ENCODE measurements at regions not wholly inside any gene's neighbourhood (a gene's known extent, or its start where the extent isn't known, plus 50 kb on each side); places are given as distances from the start of the nearest gene placed in this dataset.

DNA sequence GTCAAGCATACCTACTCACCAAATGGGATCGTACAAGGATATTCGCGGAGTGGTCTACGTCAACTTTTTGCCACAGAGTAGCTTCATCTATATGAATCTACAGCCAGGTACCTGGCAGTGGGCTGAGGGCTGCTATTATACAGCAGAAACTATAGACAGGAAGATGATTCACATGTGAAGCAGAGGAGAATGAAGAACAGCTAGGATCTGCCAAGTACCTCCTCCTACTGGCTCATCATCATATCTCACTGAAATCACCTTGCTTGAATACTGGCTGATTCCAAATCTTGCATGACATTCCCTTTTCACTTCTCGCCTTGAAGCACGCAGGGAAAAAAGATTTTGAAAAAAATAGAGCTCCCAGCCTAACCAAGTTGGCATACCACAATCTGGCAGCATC is 488.7 kb upstream of the NRSN1 start:
- Histone ChIP-seq H4K20me1 (ENCODE audit: control insufficient read depth, insufficient read depth, insufficient read length) (no peaks in the 10 kb centered on the region), H3K27me3 (ENCODE audit: insufficient read depth, low read length) (no peaks in the 10 kb centered on the region), H2BK15ac (ENCODE audit: low read depth, low read length) (no peak overlapping the region), H3K79me1 (ENCODE audit: insufficient read depth, low read depth, low read length, poor library complexity, severe bottlenecking) (no peaks in the 10 kb centered on the region), H3K27ac (ENCODE audit: insufficient read length, low read depth, low read length) (no peak overlapping the region), H4K8ac (replicated peaks; ENCODE audit: insufficient read length, low read depth, low read length) (no peak overlapping the region), H3K79me2 (ENCODE audit: insufficient read depth, low read length) (no peaks in the 10 kb centered on the region), H2BK20ac (ENCODE audit: low read depth, low read length, poor library complexity, severe bottlenecking) (no peak overlapping the region), H3K4me1 (ENCODE audit: insufficient read depth, low read length) (no peaks in the 10 kb centered on the region), H3K56ac (ENCODE audit: insufficient read length, low read depth, low read length) (no peak overlapping the region), H3K18ac (ENCODE audit: insufficient read length, low read depth, low read length) (no peak overlapping the region), H4K5ac (ENCODE audit: insufficient read length, low read depth, low read length) (no peak overlapping the region), H2BK120ac (ENCODE audit: low read depth, low read length, poor library complexity, severe bottlenecking) (no peak overlapping the region), H3K23me2 (ENCODE audit: insufficient read length, low read depth, low read length, poor library complexity, severe bottlenecking) (no peaks in the 10 kb centered on the region), H2BK12ac (ENCODE audit: insufficient read length, low read depth, low read length) (no peak overlapping the region), H4K91ac (ENCODE audit: insufficient read length, low read depth, low read length) (no peak overlapping the region), H2AK5ac (ENCODE audit: insufficient read length, low read length) (no peak overlapping the region), H2BK5ac (ENCODE audit: insufficient read length, low read length) (no peak overlapping the region), H3K23ac (ENCODE audit: insufficient read length, low read depth, low read length) (no peak overlapping the region), H2AFZ (ENCODE audit: low read length) (no peak overlapping the region), H3T11ph (ENCODE audit: low read length) (no peak overlapping the region), H3K9me3 (ENCODE audit: control insufficient read depth, low read depth, low read length) (no peaks in the 10 kb centered on the region), H3K4ac (ENCODE audit: low read depth, low read length) (no peak overlapping the region), H3K9ac (ENCODE audit: extremely low read depth, insufficient read length, low read length) (no peak overlapping the region), H3K4me2 (ENCODE audit: insufficient read depth, insufficient read length, low read length) (no peak overlapping the region), H3K14ac (ENCODE audit: insufficient read depth, low read length) (no peak overlapping the region)
- H3K27me3 Mint-ChIP-seq (ENCODE audit: low read depth): no peaks in the 10 kb centered on the region; the same call in 1 of the 2 replicates
- TF ChIP-seq, protein P1, sequence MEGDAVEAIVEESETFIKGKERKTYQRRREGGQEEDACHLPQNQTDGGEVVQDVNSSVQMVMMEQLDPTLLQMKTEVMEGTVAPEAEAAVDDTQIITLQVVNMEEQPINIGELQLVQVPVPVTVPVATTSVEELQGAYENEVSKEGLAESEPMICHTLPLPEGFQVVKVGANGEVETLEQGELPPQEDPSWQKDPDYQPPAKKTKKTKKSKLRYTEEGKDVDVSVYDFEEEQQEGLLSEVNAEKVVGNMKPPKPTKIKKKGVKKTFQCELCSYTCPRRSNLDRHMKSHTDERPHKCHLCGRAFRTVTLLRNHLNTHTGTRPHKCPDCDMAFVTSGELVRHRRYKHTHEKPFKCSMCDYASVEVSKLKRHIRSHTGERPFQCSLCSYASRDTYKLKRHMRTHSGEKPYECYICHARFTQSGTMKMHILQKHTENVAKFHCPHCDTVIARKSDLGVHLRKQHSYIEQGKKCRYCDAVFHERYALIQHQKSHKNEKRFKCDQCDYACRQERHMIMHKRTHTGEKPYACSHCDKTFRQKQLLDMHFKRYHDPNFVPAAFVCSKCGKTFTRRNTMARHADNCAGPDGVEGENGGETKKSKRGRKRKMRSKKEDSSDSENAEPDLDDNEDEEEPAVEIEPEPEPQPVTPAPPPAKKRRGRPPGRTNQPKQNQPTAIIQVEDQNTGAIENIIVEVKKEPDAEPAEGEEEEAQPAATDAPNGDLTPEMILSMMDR (conservative IDR thresholded peaks at IDR 0.05): no peak
- no peak overlapping the region; a peak in 1 of 7 replicates for H3K27ac Mint-ChIP-seq
- no peak overlapping the region for H3K4me3 Mint-ChIP-seq
- H3K36me3 Mint-ChIP-seq (ENCODE audit: insufficient read depth in 1 of 3, low read depth in 3 of 3): no peaks in the 10 kb centered on the region
- WGBS (ENCODE audit: extremely low coverage, insufficient read length, low lambda C conversion rate): no CpG with 5 or more reads among the region's 6 CpGs
- no peak for DNase-seq
- H3K4me1 Mint-ChIP-seq: 0 out of 4 replicates have a peak, but pooled peaks cover 0 to 3% of the 10 kb centered on the region in 2 experiments
- no peaks in the 10 kb centered on the region for H3K9me3 Mint-ChIP-seq
